Body of pancreas (tissue), 4 donors: ENCODE measurements at regions not wholly inside any gene's neighbourhood (a gene's known extent, or its start where the extent isn't known, plus 50 kb on each side); places are given as distances from the start of the nearest gene placed in this dataset.

ENCODE experiments used
- ATAC-seq: fragments of 150-250 bp; one replicate; pipeline ENCODE4 v1.9.1; 2016
- DNase-seq, 4 donors: peaks; one replicate each; pipeline ENCODE4 v3.0.0-alpha.2; 2019
- H3K27ac ChIP-seq, 4 donors: fragments of 200-600 bp; sonication (generic); 1 replicate in 3 of 4; 2 replicates in 1 of 4; pipeline versions ENCODE4 v1.5.1 to v1.6.1; 2016 to 2019; ENCODE audit warnings: mild to moderate bottlenecking in 1 of 4, mixed read lengths in 1 of 4, moderate library complexity in 1 of 4
- H3K27me3 ChIP-seq, 2 donors: fragments of 200-600 bp; sonication (generic); one replicate each; pipeline ENCODE4 v1.6.0; 2016; ENCODE audit warnings: mild to moderate bottlenecking in 1 of 2
- H3K36me3 ChIP-seq, 2 donors: fragments of 200-600 bp; sonication (generic); replicated peaks in 1 of 2; 2 replicates each; pipeline ENCODE4 v1.5.1; 2016; ENCODE audit warnings: low read depth in 2 of 2; ENCODE audit not compliant: insufficient read depth in 1 of 2
- H3K4me1 ChIP-seq: fragments of 200-600 bp; sonication (generic); one replicate; pipeline ENCODE4 v1.6.0; 2016
- H3K4me3 ChIP-seq, 2 donors: fragments of 200-600 bp; sonication (generic); 1 replicate in 1 of 2; 2 replicates in 1 of 2; pipeline ENCODE4 v1.5.1; 2016 to 2019
- H3K9me3 ChIP-seq, 3 donors: fragments of 200-600 bp; sonication (generic); 1 replicate in 2 of 3; 2 replicates in 1 of 3; pipeline ENCODE4 v1.5.1; 2016
- CTCF ChIP-seq, 7 experiments: fragments of 450-650 bp in 4 of 7; fragments of 200-600 bp in 3 of 7; sonication (generic) in 3 of 7; IDR thresholded peaks; one replicate each; pipeline ENCODE4 v1.5.1; 2016 to 2019; ENCODE audit warnings: antibody characterized with exemption in 7 of 7
- POLR2A ChIP-seq, 3 donors: fragments of 450-650 bp; IDR thresholded peaks; one replicate each; pipeline ENCODE4 v1.6.1; 2016; ENCODE audit warnings: antibody characterized with exemption in 3 of 3, mild to moderate bottlenecking in 2 of 3
- WGBS, 2 donors: methylation state at CpG; one replicate each; pipeline ENCODE4 v1.1.5; 2017; 5-methylcytosine and 5-hydroxymethylcytosine counted together
- intact Hi-C: fragments of 100-400 bp; cut with DNase I; formaldehyde crosslinking; loops from one replicate; pipeline ENCODE4 v1.15.1; 2023

- WGBS, 2 donors, result 33 to 41% methylated on average over 3 of the region's 3 CpGs
- DNase-seq (no peak), ATAC-seq (no peak)
- Histone ChIP-seq H3K4me1 (no peaks in the 10 kb centered on the region), H3K27me3 (no peaks in the 10 kb centered on the region), H3K36me3 (no peaks in the 10 kb centered on the region), H3K9me3 (no peaks in the 10 kb centered on the region), H3K27ac (no peak overlapping the region), H3K4me3 (no peak overlapping the region)
- intact Hi-C loops, result no loop called here
- no peak for TF ChIP-seq POLR2A (IDR thresholded peaks at IDR 0.05)
- no peak for TF ChIP-seq CTCF (IDR thresholded peaks at IDR 0.05)
Observed at GRCh38 chr4:130545171-130545570, 1449.2 kb downstream of the C4orf33 start.

- no peaks in the 10 kb centered on the region for H3K4me1 ChIP-seq
- intact Hi-C loops, result no loop called here
- no peaks in the 10 kb centered on the region for H3K9me3 ChIP-seq
- H3K36me3 ChIP-seq, result no peaks in the 10 kb centered on the region
- WGBS, 2 donors, result 64 to 78% methylated on average over 2 of the region's 2 CpGs
- DNase-seq (no peak), ATAC-seq (no peak)
- H3K4me3 ChIP-seq, result no peak overlapping the region
- no peaks in the 10 kb centered on the region for H3K27me3 ChIP-seq
- H3K27ac ChIP-seq, result no peak overlapping the region
- TF ChIP-seq CTCF (IDR thresholded peaks at IDR 0.05), result no peak
- no peak for TF ChIP-seq POLR2A (IDR thresholded peaks at IDR 0.05)
Observed at GRCh38 chr4:130545596-130545995, 1449.6 kb downstream of the C4orf33 start.

GRCh38 chr4:130559268-130559667 lies 1463.3 kb downstream of the C4orf33 start:
- no peak for TF ChIP-seq POLR2A (IDR thresholded peaks at IDR 0.05)
- no peak for TF ChIP-seq CTCF (IDR thresholded peaks at IDR 0.05)

GRCh38 chr4:130563185-130563888 lies 1467.4 kb downstream of the C4orf33 start:
- H3K27ac ChIP-seq, result peak overlapping the region in 1 of 4 donors; percentile 18
- TF ChIP-seq CTCF (IDR thresholded peaks at IDR 0.05) (peak; percentile 36 to 77 (median 71)), POLR2A (IDR thresholded peaks at IDR 0.05) (no peak)
- no peaks in the 10 kb centered on the region for H3K36me3 ChIP-seq
- WGBS, 2 donors, result 14 to 15% methylated on average over 8 of the region's 8 CpGs
- intact Hi-C loops, result no loop called here
- H3K27me3 ChIP-seq, result no peaks in the 10 kb centered on the region
- peaks cover 9% of the 10 kb centered on the region for H3K4me1 ChIP-seq
- DNase-seq (peak; percentile 56 to 74 (median 67)), ATAC-seq (peak; percentile 92)
- H3K4me3 ChIP-seq, result peak overlapping the region in 1 of 2 donors; percentile 19
- H3K9me3 ChIP-seq, result no peaks in the 10 kb centered on the region

More at GRCh38 chr4:130559268-130559667, 1463.3 kb downstream of the C4orf33 start:
- no peak for DNase-seq
- Histone ChIP-seq H3K27ac (no peak overlapping the region), H3K36me3 (no peaks in the 10 kb centered on the region), H3K4me1 (peaks cover 9% of the 10 kb centered on the region), H3K9me3 (no peaks in the 10 kb centered on the region), H3K27me3 (no peaks in the 10 kb centered on the region), H3K4me3 (no peak overlapping the region)
- ATAC-seq, result no peak
- intact Hi-C loops, result no loop called here
- WGBS, 2 donors, result 49 to 82% methylated on average over 2 of the region's 2 CpGs

- Histone ChIP-seq H3K4me1 (peaks cover 9% of the 10 kb centered on the region), H3K27ac (peak overlapping the region in 1 of 4 donors; percentile 18), H3K27me3 (no peaks in the 10 kb centered on the region), H3K9me3 (no peaks in the 10 kb centered on the region), H3K4me3 (peak overlapping the region in 1 of 2 donors; percentile 19), H3K36me3 (no peaks in the 10 kb centered on the region)
- TF ChIP-seq POLR2A (IDR thresholded peaks at IDR 0.05), result no peak
- TF ChIP-seq CTCF (IDR thresholded peaks at IDR 0.05), result no peak
- peak; percentile 13 for ATAC-seq
- intact Hi-C loops, result no loop called here
- WGBS, 2 donors, result 0 to 29% methylated on average over 1 of the region's 1 CpG
- DNase-seq, result no peak
Observed at GRCh38 chr4:130563889-130564418, 1468.0 kb downstream of the C4orf33 start.
